HEK293 (cell line): ENCODE measurements at regions not wholly inside any gene's neighbourhood (a gene's known extent, or its start where the extent isn't known, plus 50 kb on each side); places are given as distances from the start of the nearest gene placed in this dataset.

Source experiments
- HOXA7 ChIP-seq: sonication (generic); formaldehyde crosslinking; IDR thresholded peaks from 2 replicates; pipeline ENCODE4 v1.8.1; 2022; ENCODE audit warnings: missing genetic modification reagents, borderline replicate concordance
- HOXC10 ChIP-seq: sonication (generic); formaldehyde crosslinking; IDR thresholded peaks from 2 replicates; pipeline ENCODE4 v1.8.1; 2023; ENCODE audit warnings: mild to moderate bottlenecking, missing genetic modification reagents
- HOXD13 ChIP-seq: sonication (generic); formaldehyde crosslinking; IDR thresholded peaks from 2 replicates; pipeline ENCODE4 v1.8.0; 2022; ENCODE audit warnings: missing genetic modification reagents, borderline replicate concordance
- KLF9 ChIP-seq: fragments of 450-650 bp; formaldehyde crosslinking; IDR thresholded peaks from 2 replicates; pipeline ENCODE4 v1.5.1; 2016; ENCODE audit warnings: missing biosample characterization, missing genetic modification characterization, low read depth
- MEIS1 ChIP-seq: sonication (generic); formaldehyde crosslinking; IDR thresholded peaks from 2 replicates; pipeline ENCODE4 v1.8.1; 2022; ENCODE audit warnings: missing genetic modification reagents, mild to moderate bottlenecking, borderline replicate concordance
- PRDM1 ChIP-seq: fragments of 450-650 bp; formaldehyde crosslinking; IDR thresholded peaks from 2 replicates; pipeline ENCODE4; 2016; ENCODE audit warnings: missing biosample characterization, missing genetic modification characterization
- SALL2 ChIP-seq: fragments of 450-650 bp; formaldehyde crosslinking; IDR thresholded peaks from 2 replicates; pipeline ENCODE4 v1.5.0; 2017; ENCODE audit warnings: missing biosample characterization, mild to moderate bottlenecking, missing genetic modification characterization, borderline replicate concordance
- SCRT1 ChIP-seq: fragments of 450-650 bp; formaldehyde crosslinking; IDR thresholded peaks from 2 replicates; pipeline ENCODE4 v1.5.1; 2016; ENCODE audit warnings: missing biosample characterization, missing genetic modification characterization, borderline replicate concordance
- ZBTB48 ChIP-seq: fragments of 450-650 bp; formaldehyde crosslinking; IDR thresholded peaks from 2 replicates; pipeline ENCODE4 v1.5.1; 2016; ENCODE audit warnings: missing biosample characterization, missing genetic modification characterization
- ZEB2 ChIP-seq: fragments of 450-650 bp; formaldehyde crosslinking; IDR thresholded peaks from 2 replicates; pipeline ENCODE4 v1.5.1; 2016; ENCODE audit warnings: missing biosample characterization, missing genetic modification characterization
- ZNF223 ChIP-seq: fragments of 450-650 bp; formaldehyde crosslinking; IDR thresholded peaks from 2 replicates; pipeline ENCODE4 v1.5.1; 2016; ENCODE audit warnings: missing biosample characterization, missing genetic modification characterization
- ZNF23 ChIP-seq: fragments of 450-650 bp; formaldehyde crosslinking; IDR thresholded peaks from 2 replicates; pipeline ENCODE4 v1.5.1; 2016; ENCODE audit warnings: missing biosample characterization, missing genetic modification characterization, borderline replicate concordance
- ZNF341 ChIP-seq: fragments of 450-650 bp; formaldehyde crosslinking; IDR thresholded peaks from 2 replicates; pipeline ENCODE4; 2016; ENCODE audit warnings: low read depth, missing biosample characterization, missing genetic modification characterization
- ZNF560 ChIP-seq: fragments of 450-650 bp; formaldehyde crosslinking; IDR thresholded peaks from 2 replicates; pipeline ENCODE4 v1.5.1; 2017; ENCODE audit warnings: missing biosample characterization, missing genetic modification characterization, borderline replicate concordance
- ZNF629 ChIP-seq: fragments of 450-650 bp; formaldehyde crosslinking; IDR thresholded peaks from 2 replicates; pipeline ENCODE4 v1.5.1; 2017; ENCODE audit warnings: missing biosample characterization, missing genetic modification characterization
- ZNF654 ChIP-seq: fragments of 450-650 bp; formaldehyde crosslinking; IDR thresholded peaks from 2 replicates; pipeline ENCODE4 v1.5.1; 2016; ENCODE audit warnings: low read depth, missing biosample characterization, missing genetic modification characterization
- ZNF677 ChIP-seq: fragments of 450-650 bp; IDR thresholded peaks from 2 replicates; pipeline ENCODE4 v1.5.0; 2018; ENCODE audit warnings: missing biosample characterization, mild to moderate bottlenecking, missing genetic modification characterization, moderate library complexity
- TF ChIP-seq, protein P1 (sequence below): fragments of 450-650 bp; formaldehyde crosslinking; IDR thresholded peaks from 2 replicates; pipeline ENCODE4 v1.5.1; 2016; ENCODE audit warnings: missing biosample characterization, missing genetic modification characterization
- TF ChIP-seq, protein P2 (sequence below): fragments of 450-650 bp; formaldehyde crosslinking; IDR thresholded peaks from 2 replicates; pipeline ENCODE4 v1.5.1; 2016; ENCODE audit warnings: missing biosample characterization, missing genetic modification characterization, low read depth
- TF ChIP-seq, protein P3 (sequence below): fragments of 450-650 bp; formaldehyde crosslinking; conservative IDR thresholded peaks from 2 replicates; pipeline ENCODE4 v1.5.1; 2016; ENCODE audit warnings: low read depth, missing biosample characterization, missing genetic modification characterization
- TF ChIP-seq, protein P4 (sequence below): fragments of 450-650 bp; formaldehyde crosslinking; IDR thresholded peaks from 2 replicates; pipeline ENCODE4 v1.5.1; 2016; ENCODE audit warnings: missing biosample characterization, missing genetic modification characterization, borderline replicate concordance
- TF ChIP-seq, protein P5 (sequence below): fragments of 450-650 bp; formaldehyde crosslinking; IDR thresholded peaks from 2 replicates; pipeline ENCODE4 v1.5.1; 2016; ENCODE audit warnings: missing biosample characterization, missing genetic modification characterization

DNA sequence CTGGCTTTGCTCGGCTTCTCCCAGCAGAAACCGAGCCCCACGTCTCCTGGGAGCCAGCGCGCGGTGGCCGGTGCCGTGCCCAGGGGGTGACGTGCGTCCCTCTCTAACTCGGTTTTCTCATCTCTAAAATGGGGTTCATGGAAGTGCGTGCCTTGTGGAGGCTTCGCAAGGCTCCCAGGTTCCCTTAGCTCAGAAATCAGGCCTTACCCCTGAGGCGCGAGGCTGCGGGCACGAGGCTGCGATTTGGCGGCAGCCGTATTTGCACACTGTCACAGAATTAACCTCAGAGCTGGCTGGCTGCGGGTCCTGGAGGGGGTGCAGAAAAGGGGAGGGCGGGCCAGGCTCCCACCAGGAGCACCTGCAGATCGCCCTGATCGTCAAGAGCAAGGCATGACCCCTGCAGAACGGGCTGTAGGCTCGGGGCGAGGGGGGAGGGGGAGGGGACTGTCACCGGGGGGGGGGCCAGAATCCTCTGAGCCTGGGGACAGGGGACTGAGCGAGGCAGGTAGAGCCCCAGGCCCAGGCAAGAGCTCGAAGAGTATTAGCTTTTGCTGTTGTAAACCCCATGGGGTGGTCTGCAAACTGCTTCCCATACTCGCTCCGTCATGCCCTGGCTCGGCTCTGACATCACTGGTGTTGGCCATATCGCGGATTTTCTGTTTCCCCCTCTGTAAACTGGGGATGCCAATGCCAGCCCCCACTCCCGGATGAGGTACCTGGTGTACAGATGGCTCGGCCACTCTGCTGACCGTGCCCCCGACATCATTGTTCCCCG lies 62.2 kb downstream of the CCNE1 start (continued):
- TF ChIP-seq, protein P1, sequence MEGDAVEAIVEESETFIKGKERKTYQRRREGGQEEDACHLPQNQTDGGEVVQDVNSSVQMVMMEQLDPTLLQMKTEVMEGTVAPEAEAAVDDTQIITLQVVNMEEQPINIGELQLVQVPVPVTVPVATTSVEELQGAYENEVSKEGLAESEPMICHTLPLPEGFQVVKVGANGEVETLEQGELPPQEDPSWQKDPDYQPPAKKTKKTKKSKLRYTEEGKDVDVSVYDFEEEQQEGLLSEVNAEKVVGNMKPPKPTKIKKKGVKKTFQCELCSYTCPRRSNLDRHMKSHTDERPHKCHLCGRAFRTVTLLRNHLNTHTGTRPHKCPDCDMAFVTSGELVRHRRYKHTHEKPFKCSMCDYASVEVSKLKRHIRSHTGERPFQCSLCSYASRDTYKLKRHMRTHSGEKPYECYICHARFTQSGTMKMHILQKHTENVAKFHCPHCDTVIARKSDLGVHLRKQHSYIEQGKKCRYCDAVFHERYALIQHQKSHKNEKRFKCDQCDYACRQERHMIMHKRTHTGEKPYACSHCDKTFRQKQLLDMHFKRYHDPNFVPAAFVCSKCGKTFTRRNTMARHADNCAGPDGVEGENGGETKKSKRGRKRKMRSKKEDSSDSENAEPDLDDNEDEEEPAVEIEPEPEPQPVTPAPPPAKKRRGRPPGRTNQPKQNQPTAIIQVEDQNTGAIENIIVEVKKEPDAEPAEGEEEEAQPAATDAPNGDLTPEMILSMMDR: no peak
- TF ChIP-seq MEIS1 (CRISPR knock-in tag) (no peak), ZNF23 (no peak), SALL2 (tag by site-specific recombination) (no peak), SCRT1 (tag by site-specific recombination) (no peak), ZEB2 (no peak), HOXC10 (CRISPR knock-in tag) (no peak), HOXA7 (CRISPR knock-in tag) (no peak), ZBTB48 (tag by site-specific recombination) (no peak), ZNF629 (tag by site-specific recombination) (no peak), KLF9 (no peak), HOXD13 (CRISPR knock-in tag) (no peak), ZNF341 (tag by site-specific recombination) (no peak), ZNF560 (tag by site-specific recombination) (no peak), ZNF654 (tag by site-specific recombination) (no peak; the same call in 1 of the 2 replicates), ZNF223 (tag by site-specific recombination) (no peak), ZNF677 (tag by site-specific recombination) (no peak), PRDM1 (tag by site-specific recombination) (no peak)
- TF ChIP-seq, protein P2, sequence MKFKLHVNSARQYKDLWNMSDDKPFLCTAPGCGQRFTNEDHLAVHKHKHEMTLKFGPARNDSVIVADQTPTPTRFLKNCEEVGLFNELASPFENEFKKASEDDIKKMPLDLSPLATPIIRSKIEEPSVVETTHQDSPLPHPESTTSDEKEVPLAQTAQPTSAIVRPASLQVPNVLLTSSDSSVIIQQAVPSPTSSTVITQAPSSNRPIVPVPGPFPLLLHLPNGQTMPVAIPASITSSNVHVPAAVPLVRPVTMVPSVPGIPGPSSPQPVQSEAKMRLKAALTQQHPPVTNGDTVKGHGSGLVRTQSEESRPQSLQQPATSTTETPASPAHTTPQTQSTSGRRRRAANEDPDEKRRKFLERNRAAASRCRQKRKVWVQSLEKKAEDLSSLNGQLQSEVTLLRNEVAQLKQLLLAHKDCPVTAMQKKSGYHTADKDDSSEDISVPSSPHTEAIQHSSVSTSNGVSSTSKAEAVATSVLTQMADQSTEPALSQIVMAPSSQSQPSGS: no peak
- TF ChIP-seq, protein P3, sequence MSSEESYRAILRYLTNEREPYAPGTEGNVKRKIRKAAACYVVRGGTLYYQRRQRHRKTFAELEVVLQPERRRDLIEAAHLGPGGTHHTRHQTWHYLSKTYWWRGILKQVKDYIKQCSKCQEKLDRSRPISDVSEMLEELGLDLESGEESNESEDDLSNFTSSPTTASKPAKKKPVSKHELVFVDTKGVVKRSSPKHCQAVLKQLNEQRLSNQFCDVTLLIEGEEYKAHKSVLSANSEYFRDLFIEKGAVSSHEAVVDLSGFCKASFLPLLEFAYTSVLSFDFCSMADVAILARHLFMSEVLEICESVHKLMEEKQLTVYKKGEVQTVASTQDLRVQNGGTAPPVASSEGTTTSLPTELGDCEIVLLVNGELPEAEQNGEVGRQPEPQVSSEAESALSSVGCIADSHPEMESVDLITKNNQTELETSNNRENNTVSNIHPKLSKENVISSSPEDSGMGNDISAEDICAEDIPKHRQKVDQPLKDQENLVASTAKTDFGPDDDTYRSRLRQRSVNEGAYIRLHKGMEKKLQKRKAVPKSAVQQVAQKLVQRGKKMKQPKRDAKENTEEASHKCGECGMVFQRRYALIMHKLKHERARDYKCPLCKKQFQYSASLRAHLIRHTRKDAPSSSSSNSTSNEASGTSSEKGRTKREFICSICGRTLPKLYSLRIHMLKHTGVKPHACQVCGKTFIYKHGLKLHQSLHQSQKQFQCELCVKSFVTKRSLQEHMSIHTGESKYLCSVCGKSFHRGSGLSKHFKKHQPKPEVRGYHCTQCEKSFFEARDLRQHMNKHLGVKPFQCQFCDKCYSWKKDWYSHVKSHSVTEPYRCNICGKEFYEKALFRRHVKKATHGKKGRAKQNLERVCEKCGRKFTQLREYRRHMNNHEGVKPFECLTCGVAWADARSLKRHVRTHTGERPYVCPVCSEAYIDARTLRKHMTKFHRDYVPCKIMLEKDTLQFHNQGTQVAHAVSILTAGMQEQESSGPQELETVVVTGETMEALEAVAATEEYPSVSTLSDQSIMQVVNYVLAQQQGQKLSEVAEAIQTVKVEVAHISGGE (tag by site-specific recombination): no peak
- TF ChIP-seq, protein P4, sequence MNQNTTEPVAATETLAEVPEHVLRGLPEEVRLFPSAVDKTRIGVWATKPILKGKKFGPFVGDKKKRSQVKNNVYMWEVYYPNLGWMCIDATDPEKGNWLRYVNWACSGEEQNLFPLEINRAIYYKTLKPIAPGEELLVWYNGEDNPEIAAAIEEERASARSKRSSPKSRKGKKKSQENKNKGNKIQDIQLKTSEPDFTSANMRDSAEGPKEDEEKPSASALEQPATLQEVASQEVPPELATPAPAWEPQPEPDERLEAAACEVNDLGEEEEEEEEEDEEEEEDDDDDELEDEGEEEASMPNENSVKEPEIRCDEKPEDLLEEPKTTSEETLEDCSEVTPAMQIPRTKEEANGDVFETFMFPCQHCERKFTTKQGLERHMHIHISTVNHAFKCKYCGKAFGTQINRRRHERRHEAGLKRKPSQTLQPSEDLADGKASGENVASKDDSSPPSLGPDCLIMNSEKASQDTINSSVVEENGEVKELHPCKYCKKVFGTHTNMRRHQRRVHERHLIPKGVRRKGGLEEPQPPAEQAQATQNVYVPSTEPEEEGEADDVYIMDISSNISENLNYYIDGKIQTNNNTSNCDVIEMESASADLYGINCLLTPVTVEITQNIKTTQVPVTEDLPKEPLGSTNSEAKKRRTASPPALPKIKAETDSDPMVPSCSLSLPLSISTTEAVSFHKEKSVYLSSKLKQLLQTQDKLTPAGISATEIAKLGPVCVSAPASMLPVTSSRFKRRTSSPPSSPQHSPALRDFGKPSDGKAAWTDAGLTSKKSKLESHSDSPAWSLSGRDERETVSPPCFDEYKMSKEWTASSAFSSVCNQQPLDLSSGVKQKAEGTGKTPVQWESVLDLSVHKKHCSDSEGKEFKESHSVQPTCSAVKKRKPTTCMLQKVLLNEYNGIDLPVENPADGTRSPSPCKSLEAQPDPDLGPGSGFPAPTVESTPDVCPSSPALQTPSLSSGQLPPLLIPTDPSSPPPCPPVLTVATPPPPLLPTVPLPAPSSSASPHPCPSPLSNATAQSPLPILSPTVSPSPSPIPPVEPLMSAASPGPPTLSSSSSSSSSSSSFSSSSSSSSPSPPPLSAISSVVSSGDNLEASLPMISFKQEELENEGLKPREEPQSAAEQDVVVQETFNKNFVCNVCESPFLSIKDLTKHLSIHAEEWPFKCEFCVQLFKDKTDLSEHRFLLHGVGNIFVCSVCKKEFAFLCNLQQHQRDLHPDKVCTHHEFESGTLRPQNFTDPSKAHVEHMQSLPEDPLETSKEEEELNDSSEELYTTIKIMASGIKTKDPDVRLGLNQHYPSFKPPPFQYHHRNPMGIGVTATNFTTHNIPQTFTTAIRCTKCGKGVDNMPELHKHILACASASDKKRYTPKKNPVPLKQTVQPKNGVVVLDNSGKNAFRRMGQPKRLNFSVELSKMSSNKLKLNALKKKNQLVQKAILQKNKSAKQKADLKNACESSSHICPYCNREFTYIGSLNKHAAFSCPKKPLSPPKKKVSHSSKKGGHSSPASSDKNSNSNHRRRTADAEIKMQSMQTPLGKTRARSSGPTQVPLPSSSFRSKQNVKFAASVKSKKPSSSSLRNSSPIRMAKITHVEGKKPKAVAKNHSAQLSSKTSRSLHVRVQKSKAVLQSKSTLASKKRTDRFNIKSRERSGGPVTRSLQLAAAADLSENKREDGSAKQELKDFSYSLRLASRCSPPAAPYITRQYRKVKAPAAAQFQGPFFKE (tag by site-specific recombination): no peak
- TF ChIP-seq, protein P5, sequence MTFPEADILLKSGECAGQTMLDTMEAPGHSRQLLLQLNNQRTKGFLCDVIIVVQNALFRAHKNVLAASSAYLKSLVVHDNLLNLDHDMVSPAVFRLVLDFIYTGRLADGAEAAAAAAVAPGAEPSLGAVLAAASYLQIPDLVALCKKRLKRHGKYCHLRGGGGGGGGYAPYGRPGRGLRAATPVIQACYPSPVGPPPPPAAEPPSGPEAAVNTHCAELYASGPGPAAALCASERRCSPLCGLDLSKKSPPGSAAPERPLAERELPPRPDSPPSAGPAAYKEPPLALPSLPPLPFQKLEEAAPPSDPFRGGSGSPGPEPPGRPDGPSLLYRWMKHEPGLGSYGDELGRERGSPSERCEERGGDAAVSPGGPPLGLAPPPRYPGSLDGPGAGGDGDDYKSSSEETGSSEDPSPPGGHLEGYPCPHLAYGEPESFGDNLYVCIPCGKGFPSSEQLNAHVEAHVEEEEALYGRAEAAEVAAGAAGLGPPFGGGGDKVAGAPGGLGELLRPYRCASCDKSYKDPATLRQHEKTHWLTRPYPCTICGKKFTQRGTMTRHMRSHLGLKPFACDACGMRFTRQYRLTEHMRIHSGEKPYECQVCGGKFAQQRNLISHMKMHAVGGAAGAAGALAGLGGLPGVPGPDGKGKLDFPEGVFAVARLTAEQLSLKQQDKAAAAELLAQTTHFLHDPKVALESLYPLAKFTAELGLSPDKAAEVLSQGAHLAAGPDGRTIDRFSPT (tag by site-specific recombination): peak; percentile 69; the same call in 1 of the 2 replicates
